Activated CD4-positive, alpha-beta T cell treated with anti-CD3 and anti-CD28 coated beads, Interleukin-10, Interleukin-2, amounts not matched to agents 100 ng/mL and 50 ng/mL, durations not matched to agents 16 hours and 8 hours (primary cell): ENCODE measurements at regions not wholly inside any gene's neighbourhood (a gene's known extent, or its start where the extent isn't known, plus 50 kb on each side); places are given as distances from the start of the nearest gene placed in this dataset.

ENCODE experiments used
- DNase-seq: peaks from one replicate; pipeline ENCODE4 v3.0.0-alpha.2; 2020

DNA sequence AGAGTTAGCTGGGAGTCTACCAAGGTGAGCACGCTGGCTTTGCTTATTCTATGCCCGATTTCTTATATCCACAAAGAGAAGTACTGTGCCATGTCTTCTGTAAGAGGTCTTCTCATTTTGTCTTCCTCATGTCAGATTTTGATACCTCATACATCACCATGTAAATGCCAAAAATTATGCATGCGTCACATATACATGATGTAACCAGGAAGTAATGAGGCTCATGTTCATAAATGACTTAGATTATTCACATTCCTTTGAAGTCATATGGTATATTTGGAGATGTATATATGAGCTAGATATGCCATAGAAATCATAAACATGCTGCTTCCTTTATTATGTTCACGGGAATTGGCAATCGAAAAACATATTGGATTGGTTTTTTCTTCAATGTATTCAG, 97.7 kb upstream of the CELF2 start:
- no peak for DNase-seq

DNA sequence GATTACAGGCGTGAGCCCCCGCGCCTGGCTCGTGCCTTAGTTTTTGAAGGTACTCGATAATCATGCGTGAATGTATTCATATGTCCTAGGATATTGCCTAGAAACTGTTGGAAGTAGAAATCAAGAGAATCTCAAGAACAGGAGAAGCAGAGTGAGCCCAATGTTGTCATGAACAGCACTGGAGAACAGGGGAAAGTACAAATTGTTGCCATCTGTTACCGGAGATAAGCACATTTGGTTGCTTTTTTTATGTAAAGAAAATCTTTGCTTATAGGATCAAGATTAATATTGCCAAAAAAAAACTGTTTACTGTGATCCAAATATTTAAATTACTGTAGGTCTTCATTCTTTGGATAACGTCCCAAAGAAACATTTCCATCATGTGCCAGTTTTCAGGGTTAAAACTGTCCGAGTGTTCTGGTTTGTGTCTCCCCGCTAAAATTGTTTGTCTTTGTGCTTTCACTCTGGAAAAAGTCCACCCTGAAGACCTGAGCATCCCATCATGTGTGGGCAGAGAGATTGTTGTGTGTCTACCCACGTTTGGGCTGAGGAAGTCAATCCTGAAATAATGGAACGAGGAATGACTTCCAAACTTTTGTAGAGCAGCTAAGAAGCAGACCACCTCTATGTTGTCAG, 95.7 kb upstream of the CELF2 start:
- no peak for DNase-seq

DNA sequence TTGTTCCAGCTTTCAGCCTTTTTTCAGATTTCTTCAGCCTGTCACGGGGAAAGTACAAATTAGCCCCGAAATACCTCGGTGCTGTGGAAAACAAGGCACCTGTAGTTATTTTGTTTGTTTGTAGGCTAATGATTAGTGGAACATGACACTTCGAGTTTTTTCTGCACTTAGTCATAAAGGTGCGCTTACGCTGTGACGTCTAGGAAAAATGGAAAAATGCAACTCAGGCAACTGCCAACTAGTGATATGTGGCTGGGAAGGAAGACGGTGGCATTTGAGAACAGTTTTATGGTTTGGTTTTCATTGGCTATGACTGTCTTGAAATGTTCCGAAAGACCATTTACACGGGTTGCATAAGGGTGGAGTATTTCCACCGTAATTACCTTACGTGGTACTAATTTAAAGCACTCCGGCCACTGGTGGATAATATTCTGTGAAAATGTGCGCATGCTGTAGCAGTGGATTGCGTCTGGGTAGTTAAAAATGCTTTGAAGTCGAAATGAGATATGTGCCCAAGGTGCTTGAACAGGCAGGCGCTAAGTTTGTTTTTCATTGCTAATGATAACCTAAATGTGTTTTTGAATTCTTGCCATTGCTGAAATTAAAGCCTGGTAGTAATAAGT, 94.5 kb upstream of the CELF2 start:
- DNase-seq = no peak

DNA sequence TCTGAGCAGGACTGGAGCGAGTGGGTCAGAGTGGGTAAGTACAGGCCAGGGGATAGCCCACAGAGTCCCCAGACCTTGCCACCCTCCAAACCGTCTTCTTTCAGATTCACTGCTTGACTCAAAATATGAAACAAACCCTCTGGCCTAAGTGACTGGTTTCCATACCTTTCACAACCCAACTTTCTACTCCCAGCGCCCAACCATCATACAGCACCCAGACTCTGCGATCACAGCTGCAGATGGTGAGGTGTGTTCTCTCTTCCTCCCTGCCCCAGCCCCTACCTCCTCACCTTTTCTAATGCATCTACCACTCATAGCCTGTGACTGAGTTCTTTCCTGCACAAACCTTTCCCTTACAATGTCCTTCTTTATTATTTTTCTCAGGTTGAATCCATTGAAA, 92.0 kb upstream of the CELF2 start:
- DNase-seq = no peak

DNA sequence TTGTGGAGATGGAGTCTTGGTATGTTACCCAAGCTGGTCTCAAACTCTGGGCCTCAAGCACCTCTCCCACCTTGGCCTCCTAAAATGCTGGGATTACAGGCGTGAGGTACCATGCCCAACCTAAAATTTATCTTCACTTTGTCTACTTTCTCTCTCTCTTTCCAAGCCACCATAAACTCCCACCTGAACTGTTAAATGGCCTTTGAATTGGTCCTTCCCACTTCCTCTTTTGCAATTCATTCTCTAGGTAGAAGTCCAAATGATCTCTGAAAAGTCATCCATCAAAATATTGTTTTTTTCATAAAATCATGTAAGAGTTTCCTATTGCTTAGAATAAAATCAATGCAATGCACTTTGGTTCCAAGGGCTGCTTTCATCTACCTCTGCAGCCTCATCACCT, 90.1 kb upstream of the CELF2 start:
- DNase-seq = no peak

DNA sequence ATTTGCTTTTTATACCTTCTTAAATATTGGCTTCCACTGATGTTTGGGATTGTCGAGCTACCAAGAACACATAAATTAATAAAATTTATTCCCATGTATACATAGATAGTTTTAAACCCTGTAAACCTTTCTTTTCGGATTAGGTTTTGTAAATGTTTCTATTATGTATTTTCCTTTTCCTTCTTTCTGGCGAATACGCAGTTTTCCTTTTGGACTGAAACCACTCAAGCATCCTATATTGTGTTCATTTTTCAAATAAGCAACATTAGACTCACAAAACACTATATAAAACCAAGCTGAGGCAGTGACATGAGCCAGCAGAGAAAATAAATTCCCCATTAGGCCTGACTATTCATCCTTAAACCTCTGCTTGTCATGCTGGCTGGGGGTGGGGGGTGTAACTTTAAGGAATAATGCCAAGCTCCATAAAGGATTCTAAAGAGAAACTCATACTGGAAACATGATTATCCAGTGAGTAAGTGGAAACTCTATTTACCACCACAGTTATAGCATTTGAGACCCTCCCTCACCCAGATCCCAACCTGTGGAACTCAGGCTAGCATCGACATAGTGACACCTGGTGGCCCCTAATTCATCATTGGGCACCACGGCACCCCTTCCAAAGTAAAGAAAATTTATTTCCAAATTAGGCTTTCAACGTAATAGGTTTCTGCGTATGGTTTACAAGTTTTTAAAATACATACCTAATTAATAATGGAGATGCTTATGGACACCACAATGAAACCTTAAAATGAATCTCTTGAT, 86.5 kb upstream of the CELF2 start:
- DNase-seq = no peak

DNA sequence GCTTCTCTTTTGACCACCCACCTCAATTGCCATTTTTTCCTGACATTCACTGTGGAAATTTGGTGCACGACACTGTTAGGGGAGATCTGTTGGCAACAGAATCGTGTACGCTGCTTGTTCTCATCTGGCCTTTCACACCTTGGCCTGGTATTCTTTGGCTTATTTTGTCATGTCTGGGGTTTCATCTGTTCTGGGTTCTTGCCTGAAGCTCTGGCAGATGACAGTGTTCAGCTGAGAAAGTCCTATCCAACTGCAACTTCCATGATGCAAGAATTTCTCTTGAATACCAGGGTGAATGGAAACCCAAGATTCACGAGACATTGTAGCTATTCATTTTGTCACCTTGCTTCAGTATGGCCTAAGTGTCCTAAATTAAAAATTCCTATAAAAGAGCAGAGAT, 82.6 kb upstream of the CELF2 start:
- no peak for DNase-seq

DNA sequence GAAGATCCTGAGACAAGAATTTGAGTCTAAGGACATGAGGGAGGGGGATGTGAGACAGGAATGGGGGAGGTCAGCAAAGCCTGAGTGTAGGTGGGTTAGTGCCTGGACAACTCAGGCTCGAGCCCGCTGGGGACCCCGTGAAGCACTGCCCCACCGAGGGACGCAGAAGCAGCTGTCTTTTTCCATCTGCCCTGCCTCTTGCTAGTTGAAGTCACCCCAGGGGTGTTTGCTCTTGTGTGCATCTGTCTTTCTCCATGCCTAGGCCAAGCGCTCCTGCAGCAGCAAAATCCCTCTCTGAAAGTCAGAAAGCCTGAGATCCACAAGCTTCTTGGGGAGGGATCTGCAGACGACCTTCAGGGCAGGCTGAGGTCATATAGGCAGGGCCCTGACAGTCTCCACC, 79.0 kb upstream of the CELF2 start:
- no peak for DNase-seq

DNA sequence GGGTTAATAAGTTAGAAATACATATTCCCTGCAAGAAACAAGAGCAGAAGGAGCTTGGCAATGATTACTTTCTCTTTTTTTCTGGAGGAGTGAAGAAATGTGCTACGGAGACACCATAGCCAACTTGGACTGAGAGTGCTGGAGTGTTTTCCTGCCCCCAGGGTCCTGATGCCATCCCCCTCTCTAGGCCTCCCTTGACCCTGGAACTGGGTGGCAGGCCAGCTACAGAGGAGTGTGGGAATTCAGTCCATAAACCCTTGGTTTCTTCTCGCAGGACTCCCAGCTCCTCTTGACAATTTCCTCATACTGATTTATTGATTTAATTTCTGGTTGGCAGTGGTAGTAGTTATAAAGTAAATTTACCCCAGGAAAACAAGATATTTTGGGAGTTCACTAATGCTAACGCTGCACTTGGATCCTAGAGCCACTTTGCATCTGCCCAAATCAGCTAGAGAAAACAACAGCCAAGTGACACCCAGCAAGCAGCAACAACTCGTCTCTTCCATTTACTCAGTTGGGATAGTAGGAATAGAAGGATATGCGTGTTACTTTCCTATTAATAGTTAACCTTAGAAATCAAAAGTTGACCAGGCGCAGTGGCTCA, 76.4 kb upstream of the CELF2 start:
- DNase-seq = no peak

DNA sequence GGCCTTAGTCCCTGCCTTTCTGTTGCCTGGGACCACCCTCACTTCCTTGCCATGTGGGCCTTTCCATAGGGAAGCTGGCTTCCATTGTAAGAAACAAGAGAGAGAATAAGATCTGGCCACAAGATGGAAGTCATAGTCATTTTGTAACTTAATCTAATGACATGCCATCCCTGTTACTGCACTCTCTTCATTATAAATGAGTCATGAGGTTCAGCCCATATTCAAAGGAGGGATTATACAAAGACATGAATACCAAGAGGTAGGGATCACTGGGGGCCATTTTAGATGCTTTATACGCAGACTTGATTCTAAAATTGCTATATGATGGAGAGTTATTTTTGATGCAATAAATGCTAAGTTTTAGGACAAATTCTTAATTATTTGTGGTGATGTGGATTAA, 75.2 kb upstream of the CELF2 start:
- no peak for DNase-seq

DNA sequence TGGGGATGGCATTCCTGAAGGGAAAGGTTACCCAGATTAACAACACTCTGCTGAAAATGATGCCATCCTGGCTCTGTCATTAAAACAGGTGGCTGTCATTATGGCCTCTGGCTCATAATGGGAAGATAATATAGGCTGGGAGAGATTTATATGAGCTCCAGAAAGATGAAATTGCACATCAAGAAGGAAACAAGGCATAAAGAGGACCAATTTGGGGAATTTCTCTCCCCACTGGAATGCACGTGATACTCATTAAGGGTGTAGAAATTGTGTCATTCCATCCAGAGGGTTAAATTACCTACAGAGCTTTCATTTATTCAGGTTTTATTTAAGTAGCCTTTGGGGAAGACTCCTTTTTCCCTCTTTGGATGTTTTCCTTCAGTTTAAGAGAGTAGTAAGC, 71.6 kb upstream of the CELF2 start:
- DNase-seq = no peak

DNA sequence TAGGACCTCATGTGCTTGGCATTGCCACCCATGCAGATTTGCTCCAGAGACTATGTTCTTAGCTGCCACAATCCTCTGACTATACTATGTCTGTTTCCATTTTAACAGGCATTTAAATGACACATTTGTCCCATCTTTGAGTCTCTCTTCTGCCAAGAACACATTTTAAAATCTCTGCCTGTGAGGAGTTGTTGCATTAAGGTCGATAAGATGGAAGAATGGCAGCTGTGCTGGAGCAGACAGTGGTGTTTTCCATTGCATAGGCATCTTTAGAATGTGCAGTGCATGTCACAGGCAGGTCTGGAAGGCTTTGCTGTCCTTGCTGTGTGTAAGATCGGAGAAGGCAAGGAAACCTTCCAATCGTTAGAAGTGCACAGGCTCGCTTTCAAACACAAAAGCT, 70.9 kb upstream of the CELF2 start:
- no peak for DNase-seq

DNA sequence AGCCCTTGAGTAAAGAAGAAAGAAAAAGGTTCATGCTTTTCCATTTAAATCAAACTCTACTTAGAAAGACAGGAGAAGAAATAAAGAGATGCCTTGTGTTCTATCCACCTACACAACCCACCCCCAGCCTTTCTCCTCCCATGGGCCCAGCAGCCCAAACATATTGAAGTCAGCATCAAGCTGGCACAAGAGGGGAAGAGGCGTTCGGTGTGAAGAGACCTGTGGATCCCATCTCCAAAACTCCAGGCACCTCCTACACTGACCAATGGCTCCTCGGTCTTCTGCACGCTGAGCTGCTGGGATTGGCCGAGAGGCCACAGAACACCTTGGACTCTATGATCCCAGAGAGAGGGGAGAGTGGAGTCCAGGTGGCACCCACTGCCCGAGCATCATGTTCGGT, 66.0 kb upstream of the CELF2 start:
- DNase-seq = no peak

DNA sequence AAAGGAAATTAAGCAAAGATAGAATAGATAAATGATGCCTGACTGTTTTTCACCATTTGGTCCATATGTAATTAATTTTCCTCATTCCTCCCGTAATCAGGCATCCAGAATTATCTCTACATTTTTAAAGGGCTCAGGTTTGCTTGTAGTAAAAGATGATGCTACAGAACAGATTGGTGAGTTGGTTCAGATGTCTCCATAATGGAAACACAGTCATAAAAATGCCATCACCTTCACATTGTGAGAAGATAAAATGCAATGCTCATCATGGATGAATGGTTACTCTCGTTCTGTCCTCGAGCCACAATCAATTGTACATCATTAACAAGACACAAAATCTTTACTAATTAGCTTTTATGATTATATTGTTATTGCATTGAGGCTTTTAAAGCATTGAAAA, 64.9 kb upstream of the CELF2 start:
- DNase-seq = no peak

DNA sequence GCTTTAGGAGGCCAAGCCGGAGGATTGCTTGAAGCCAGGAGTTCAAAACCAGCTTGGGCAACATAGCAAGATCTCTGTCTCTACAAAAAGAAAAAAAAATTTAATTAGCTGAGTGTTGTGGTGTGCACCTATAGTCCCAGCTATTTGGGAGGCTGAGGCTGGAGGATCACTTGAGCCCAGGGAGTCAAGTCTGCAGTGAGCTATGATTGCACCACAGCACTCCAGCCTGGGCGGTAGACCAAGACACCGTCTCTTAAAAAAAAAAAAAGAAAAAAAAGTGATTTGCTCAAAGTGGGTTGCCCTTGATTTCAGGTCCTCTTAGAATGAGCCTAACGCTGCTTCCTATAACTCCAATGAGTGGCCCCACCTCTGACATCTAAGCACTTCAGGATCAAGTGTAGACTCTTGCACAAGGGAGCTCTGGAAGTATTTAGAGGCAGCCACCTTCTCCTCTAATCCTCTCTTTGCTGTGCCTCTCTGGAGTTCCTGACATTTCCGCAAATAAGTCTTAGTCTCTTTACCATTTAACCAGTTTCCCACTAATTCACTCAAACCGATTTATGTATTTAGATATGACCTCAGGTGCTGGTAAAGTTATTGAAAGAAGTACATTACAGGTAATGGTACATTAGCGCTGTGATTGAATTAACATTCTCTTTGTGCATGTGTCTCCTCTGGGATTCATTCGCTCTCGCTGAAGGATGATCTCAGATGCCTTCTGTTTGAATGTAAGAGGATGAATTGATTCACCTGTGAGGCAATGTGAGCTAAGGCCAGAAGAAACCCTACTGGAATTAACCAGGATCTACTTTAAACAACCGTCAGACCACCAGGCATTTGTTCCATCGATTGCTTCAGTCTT, 60.8 kb upstream of the CELF2 start:
- no peak for DNase-seq

DNA sequence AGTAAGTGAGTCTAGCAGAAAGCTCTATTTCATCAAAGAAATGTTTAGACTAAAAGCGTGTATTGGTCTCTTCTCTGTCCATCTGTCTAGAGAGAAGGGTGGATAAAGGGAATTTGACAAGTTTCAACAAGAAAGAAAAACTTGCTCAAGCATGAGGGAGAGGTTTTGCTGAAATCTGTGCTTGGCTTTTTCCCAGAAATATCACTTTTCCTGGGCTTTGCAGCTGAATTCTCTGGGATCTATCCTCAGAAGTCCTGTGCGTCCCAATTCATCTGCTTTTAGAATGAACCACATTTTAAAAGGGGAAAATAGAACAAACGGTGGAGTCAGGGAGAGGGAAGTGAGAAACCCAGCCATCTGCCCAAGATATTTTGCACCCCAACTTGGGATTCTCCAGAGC, 59.6 kb upstream of the CELF2 start:
- DNase-seq = no peak

DNA sequence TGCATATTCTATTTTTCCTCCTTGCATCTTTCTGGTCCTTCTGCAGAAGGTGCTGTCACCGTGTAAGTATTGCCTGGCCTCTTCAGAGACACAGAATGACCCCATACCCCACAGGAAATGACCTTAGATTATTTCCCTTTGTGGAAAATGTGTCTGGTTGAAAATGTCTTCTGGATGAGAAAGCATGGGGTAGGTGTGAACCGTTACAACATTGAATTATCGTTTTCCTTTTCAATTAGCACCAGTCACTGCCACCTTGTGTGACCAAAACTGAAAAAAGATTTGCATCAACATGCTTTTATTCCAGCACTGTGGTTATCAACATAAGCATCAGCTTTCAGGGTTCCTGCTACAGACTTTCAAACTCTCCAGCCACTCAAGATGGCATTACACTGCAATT, 58.0 kb upstream of the CELF2 start:
- peak; percentile 77 for DNase-seq

DNA sequence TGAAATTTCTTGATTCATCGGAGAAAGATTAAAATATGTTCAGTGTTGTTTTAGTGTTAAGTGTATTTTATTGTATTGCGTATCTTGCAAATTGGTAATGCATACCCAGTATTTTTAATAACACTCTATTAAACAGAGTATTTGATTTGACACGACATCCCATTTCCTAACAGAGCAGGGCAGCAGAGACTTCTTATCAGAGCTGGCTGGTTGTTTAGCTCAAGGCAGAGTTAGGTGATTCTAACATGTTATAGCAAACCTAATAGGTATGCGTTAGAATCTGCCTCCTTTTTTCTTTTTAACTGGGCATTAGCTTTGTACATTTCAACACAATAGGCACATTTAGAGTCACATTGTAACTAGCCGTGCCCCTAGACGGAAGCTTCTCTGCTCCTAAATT, 57.1 kb upstream of the CELF2 start:
- no peak for DNase-seq

DNA sequence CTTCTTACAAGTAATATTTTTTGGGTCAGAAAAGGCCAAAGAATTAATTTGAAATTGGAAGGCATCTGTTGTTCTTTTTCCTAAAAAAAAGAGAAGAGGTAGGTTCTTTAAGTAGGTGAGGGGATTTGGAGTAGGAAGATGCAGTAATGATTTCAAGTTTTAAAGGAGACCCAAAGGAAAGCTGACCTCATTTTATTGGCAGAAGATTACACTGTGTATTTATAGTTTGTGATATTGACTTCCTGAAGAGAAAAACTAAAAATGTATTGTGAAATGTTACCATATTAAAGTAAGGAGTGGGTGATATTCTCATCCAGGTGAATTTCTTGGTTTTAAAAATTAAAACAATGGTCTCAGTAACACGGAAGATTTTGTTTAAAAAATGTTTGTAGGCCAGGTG, 56.6 kb upstream of the CELF2 start:
- no peak for DNase-seq

DNA sequence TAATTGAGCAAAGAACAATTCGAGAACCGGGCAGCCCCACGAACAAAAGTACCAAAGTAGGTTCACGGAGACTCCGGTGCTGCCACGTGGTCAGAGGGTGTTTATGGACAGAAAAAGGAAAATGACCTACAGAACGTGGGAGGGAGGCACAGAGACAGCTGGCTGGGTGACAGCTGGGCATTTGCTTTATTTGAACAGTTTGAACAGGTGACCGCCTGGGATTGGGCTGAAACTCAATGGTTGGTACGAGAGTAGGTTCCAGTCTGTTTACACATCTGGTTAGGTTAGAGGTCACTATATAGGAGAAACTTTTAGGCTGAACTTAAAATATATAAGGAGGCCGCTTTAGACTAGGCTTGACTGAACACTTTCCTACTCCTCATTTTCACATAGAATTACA, 50.6 kb upstream of the CELF2 start:
- no peak for DNase-seq

DNA sequence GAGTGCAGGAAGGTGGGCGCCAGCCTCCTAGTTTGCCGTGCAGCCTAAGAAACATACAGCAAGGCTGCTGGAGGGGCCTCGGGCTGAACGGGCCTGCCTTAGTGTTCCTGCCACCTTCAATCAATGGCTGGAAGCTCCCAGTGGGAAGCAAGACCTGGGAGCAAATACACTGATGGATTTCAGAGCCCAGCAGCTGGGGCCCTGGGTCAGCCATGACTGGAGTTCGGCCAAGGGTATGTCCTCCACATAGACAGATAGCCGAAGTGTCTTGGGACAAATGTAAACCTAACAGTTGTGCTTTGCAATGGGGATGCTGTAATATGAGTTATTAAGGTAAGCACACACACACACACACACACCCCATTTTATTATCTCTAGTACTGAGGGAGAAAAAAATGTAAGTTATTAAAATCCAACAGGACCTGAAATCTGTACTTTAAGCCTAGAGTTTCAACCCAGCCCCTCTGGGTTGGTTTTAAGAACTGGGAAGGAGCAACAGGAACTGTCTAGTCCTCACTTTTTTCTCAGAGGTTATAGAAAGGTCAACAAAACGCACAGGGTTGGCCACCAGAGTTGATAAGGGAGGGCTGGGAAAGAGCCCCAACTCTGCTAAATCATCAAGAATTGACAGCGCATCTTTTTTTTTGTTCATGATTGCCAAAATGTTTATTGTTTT, 50.0 kb upstream of the CELF2 start:
- no peak for DNase-seq
